ENCODE measurements at regions not wholly inside any gene's neighbourhood (a gene's known extent, or its start where the extent isn't known, plus 50 kb on each side); places are given as distances from the start of the nearest gene placed in this dataset.
A peak's percentile ranks its signal among the peaks of the same experiment; 100 is the strongest.

DNA sequence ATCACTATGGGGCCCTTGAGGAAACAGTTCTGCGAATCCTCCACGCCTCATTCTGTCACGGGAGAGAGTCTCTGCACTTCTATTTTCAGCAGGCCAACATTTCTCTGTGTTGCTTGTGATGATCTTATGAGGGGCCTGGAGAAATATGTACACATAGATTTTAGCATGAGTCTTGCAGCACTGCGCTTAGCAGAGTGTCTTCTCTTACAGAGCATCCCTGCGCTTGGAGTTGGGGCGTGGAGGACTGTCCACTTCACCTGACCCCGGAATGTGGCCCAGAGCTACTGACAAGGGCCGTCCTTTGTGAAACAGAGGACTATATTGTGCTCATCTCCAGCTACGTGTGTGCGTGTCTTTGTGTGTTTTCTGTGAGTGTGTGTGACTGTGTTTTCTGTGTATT is 428.2 kb upstream of the IRX4 start:
- DNase-seq (ENCODE audit: low read depth in 4 of 4, low spot score in 2 of 4): no peak

DNA sequence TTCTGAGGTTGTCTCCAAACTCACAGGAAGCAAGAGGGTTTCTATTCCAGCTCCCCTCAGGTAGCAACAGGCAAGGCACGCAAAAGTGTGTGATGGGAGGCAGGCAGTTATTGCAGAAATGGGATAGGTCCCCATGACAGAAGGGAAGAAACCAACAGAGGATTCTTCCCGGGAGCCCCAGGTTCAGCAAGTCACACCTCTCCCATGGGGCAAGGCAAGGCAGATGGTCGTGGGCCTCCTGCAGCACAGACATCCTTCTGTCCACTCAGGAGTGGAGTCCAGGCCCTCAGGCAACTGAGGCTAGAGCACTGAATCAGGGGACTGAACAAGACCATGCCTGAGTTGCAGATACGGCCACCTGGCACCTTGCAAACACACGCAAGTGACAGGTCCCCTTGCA is 424.9 kb upstream of the IRX4 start:
- no peak for DNase-seq (ENCODE audit: low read depth in 4 of 4, low spot score in 2 of 4)

DNA sequence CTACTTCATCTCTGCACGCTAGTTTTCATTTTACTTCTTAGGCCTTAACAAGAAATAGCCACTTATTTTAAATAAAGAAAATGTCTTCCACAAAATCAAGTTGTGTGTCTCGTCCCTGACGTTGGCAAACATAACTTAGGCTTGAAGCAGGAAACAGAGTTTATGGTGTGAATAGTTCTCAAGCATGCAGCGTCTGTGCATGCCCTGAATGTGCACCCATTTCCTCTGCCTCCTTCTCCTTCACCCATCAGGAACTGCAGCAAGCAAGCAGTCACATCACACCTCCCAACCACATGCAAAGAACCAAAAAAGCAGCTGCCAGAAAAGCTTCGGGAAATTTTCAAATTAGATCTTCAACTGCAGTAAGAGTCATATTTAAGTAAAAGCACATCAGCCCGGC is 424.0 kb upstream of the IRX4 start:
- DNase-seq (ENCODE audit: low read depth in 4 of 4, low spot score in 2 of 4): no peak

DNA sequence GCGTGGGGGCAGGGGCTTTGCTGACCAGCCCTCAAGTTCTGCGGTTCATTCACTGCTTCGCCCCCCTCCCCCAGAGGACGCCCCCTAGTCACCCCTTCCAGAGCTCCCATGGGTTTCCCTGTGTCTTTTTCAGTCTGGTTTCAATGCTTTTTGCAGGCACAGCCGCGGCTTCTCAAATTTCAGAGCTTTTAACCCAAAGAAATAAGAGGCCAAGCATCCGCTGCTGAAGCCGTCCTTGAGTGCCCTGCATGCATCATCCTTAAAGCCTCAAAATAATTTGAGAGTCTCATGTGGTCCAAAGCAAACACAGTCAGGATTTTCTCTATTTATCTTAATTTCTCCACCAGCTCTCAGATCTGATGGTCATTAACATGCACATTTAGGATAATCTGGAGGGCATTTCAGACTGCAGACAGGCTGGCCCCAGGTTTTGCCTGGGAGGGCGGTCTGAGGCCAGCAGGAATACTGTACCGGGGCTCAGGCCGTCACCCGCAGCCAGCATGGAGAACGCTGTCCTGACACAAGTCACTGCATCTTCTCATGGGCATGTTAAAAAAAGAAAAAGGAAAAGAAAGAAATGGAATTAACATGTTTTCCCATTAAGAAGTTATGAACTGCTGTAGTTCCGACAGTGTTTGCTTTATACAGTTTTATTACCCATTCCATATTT is 420.8 kb upstream of the IRX4 start:
- peak in 2 of 4 donors; percentile 52 to 59 for DNase-seq (ENCODE audit: low read depth in 4 of 4, low spot score in 2 of 4)

DNA sequence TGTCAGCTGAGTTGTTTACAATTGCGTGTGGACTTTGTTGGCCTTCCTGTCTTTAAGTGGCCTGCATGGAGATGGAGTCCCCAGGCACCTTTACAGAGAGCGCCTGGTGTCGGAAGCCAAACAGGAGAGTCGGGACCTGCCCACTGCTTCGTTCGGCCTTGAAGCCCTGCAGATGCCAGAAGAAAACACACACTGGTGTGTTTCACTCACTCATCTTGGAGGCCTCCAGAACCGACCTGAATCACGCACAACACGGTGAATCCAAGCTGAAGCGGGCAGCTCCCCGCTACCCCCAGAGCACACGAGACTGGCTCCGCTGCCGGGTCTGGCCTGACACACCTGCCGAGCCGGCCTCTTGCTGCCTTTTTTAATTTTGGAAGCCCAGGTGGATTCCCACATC is 419.4 kb upstream of the IRX4 start:
- no peak for DNase-seq (ENCODE audit: low read depth in 4 of 4, low spot score in 2 of 4)

DNA sequence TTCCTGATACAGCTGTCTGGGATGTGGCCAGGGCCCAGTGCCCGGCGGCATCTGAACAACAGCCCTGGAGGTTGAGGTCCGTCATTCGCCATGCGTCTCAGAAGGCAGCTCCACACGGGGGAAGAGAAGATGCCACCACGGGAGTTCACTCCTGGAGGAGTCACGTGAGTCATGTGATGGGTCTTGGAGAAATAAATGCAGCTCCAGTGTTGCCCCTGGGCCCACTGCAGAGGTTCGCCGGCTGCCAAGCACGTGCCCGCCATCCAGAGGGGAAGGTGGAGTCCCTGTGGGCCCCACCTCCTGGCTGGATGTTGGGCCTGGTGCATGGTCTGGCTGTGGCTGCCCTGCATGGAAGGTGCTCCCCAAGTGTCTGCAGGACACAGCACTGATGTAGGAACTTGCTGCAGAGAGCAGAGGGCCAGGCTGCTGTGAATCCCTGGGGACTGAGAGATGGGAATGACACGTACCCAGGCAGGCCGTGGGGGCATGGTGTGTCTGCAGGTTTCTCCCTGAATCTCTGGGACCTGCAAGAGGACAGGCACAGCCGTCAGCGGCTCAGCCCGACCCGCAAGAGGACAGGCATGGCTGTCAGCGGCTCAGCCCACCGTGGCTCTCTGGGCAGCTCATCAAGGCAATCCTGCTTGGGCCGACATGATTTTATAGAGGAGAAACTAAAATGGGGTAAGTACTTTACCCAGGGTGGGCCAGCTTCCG is 418.3 kb upstream of the IRX4 start:
- DNase-seq (ENCODE audit: low read depth in 4 of 4, low spot score in 2 of 4): no peak

DNA sequence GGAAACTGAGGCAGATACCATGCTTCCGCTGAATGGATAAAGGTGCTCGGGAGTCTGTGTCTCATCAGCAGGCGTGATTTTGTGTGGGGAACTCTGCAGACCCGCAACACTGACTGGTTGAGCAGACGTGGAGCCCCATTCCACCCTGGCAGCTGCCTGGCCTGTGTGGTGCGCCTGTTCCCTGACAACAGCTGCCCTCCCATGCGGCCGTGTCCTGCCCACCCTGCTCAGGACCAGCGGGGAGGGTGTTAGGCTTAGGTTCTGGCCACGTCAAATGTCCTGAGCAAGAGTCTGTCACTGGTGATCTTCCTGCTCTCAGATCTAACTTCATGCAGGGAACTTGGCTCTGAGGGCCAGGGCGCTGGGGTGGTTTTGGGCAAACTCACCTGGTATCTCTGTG is 417.7 kb upstream of the IRX4 start:
- DNase-seq (ENCODE audit: low read depth in 4 of 4, low spot score in 2 of 4): no peak

DNA sequence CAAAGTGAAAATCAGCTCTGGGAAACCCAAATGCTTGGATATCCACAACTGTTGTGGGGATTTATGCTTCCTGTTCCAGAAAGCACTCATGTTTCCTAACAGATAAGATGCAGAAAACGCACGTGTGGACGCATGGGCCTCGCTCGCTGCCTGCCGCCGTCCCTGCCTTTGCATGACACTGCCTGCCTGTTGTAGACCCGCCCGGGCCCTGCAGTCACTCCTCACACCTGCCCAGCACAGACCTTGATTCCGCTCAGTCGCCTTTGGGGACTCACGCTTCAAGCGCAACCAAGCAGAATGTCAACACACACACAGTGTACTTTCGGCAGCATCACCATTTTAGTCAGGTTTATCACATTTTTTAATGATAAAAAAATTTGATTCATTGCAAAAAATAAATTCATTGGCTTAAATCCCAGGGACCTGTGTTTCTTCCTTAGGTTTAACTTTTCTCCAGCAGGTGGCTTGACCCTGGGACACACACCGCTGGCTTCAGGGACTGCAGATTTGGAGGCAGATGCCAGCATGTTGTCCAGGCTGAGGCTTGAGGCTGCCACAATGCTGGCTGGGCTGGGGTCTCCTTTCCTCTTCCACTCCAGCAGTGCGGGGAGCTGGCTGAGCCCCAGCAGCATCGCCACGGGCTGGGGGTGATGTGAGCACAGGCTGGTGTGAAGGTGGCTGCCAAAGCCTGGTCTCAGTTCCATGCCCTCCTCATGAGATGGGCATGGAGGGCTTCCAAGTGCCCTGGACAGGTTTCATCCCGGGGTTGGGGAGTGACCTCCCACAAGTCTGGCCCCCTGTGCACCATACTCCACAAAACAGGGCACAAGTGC is 416.9 kb upstream of the IRX4 start:
- DNase-seq (ENCODE audit: low read depth in 4 of 4, low spot score in 2 of 4): no peak

DNA sequence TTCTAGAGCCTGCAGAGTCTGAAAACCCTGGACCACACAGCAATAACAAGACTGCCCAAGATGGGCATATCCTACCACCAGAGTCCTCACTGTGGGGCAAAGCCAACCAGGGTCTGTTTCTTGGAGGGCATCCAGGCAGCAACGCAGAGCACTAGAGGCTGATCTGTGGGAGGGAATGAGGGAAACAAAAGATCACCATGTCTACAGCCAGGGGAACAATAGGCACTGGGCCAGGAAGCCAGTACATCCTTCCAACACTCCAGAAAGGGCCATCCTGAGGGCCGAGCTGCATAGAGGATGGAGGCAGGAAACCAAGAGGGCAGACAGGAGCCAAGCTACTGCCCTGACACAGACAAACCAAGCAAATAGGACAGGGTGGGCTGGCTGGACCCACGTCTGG is 416.1 kb upstream of the IRX4 start:
- no peak for DNase-seq (ENCODE audit: low read depth in 4 of 4, low spot score in 2 of 4)

DNA sequence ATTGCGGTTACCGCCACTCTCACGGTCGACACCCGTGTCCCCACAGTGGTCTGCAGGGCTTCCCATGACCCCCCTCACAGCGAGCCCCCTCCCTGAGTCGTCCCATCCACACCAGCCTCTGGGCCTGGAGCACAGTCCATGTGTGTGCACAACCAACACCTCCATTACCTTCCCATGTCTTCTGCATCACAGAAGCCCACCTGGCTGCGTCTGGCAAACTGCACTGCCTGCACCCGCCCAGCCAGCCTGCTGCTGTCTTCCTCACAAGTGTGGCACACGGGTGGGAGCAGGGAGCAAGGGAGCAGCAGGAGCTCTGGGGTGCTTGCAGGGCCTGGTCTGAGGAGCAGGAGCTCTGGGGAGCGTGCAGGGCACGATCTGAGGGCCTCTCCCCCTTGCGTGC is 415.3 kb upstream of the IRX4 start:
- DNase-seq (ENCODE audit: low read depth in 4 of 4, low spot score in 2 of 4): no peak

DNA sequence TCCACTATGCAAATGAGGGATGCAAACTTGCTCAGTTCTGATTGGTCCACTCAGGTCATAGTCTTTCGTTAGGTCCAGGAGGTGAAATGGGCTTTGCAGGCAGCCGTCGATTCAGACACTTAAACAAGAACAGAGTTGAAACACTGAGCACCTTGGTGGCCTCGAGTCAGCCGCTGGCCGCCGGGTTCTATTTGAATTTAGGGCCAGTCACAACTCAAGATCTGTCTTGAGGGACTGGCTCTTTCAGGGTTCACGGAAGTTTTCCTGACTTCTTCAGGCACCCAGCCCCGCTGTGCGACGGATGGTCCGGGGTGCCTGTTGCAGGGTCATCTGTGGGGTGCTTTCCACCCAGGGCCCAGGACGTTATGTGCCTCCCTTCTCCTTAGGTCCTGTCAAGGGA is 412.8 kb upstream of the IRX4 start:
- DNase-seq (ENCODE audit: low read depth in 4 of 4, low spot score in 2 of 4): no peak

DNA sequence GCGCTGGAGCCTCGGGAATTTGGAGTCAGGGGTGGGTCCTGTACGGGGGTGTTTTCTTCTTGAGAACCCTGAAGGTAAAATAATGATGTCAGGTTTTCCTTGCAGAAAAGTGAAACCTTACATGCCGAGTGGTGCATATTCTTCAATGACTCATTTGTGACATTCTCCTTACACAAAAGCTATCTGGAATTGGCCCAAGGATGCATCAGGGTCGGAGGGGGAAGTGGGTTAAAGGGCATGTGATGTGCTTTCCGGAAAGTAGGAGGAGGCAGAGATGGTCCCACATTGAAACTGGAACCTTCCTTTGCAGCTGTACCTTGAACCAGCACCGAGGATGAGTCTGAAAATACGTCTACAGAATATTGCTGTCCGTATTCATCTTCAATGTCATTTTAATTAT is 411.2 kb upstream of the IRX4 start:
- no peak for DNase-seq (ENCODE audit: low read depth in 4 of 4, low spot score in 2 of 4)

DNA sequence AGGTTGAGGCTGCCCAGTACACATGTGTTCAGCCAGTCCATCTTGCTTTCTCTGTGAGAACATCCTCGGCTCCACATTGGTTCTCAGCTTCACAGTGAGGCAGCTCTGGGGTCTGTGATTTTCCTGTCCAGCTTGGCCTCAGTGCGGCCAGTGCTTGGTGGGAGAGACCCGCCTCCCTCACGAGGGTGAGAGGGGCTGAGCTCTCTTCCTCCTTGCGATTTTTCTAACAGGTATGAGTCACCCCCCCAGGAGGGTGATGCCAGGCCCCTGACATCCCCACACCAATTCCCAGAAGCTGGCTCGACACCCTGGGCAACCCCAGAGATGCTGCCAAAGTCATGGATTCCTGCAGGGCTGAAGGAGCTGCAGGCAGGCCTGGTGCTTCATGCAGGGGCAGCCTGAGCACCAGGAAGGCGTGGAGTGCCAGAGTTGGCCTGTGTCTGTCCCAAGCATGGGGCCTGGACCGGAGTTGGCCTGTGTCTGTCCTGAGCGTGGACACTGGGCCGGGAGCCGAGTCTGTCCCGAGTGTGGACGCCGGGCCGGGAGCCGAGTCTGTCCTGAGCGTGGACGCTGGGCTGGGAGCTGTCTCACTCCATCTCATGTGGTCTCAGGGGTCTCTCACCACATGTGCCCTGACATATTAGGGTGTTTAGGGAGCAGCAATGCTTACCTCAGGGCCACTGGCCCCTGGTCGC is 408.6 kb upstream of the IRX4 start:
- DNase-seq (ENCODE audit: low read depth in 4 of 4, low spot score in 2 of 4): no peak

DNA sequence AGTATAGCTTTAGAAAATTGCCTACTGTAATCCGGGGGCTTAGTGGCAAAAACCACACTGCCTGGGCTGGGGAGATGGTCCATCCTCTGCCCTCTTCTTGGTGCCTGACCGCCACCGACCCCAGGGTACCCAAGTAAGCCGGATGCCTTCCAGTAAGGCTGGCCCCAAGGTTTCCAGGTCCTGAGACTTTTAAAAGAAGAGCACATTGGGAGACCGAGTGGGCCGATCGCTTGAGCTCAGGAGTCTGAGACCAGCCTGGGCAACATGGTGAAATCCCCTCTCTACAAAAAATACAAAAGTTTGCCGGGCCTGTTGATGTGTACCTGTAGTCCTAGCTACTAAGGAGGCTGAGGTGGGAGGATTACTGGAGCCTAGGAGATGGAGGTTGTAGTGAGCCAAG is 406.7 kb upstream of the IRX4 start:
- DNase-seq (ENCODE audit: low read depth in 4 of 4, low spot score in 2 of 4): no peak

DNA sequence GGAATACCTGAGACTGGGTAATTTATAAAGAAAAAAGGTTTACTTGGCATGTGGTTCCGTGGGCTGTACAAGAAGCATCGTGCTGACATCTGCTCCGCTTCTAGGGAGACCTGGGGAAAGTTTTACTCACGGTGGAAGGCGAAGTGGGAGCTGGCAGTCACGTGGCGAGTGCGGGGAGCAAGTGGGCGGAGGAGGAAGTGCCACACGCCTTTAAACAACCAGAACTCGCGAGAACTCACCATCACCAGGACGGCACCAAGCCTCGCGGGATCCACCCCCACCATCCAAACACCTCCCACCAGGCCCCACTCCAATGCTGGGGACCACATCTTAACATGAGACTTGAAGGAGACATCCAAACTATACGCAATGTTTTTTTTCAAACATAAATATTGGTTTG is 406.2 kb upstream of the IRX4 start:
- DNase-seq (ENCODE audit: low read depth in 4 of 4, low spot score in 2 of 4): no peak

DNA sequence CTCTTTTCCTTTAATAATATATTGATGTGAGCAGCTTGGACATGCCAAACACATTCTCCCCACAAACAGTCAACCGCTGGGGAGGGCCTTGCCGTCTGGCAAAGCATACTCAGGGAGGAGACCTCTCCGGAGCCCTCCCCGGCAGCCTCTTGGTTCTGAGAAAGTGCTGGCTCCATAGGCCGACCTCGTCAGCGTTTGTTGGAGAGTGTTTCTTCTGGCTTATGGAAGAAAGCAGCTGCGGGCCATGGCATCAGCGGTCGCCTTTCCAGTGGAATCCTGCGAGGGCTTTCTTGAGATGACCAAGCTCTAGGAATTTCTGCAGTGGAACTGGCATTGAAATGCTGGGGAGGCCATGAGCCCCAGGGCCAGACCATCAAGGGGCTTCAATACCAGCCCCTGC is 405.7 kb upstream of the IRX4 start:
- no peak for DNase-seq (ENCODE audit: low read depth in 4 of 4, low spot score in 2 of 4)

DNA sequence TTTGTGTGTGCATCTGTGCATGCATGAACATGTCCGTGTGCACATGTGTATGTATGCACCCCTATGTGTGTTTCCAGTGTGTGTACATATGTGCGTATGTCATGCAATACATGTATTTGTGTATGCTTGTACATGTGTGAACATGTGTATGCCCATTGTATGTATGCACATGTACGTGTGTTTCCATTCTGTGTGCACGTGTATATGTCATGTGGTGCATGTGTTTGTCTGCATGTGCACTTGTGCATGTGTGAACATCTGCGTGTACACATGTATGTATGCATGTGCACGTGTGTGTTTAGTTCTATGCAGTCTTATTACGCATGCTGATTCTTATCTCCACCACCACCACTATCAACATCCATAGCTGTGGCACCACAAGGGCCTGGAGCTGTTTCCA is 403.5 kb upstream of the IRX4 start:
- no peak for DNase-seq (ENCODE audit: low read depth in 4 of 4, low spot score in 2 of 4)

DNA sequence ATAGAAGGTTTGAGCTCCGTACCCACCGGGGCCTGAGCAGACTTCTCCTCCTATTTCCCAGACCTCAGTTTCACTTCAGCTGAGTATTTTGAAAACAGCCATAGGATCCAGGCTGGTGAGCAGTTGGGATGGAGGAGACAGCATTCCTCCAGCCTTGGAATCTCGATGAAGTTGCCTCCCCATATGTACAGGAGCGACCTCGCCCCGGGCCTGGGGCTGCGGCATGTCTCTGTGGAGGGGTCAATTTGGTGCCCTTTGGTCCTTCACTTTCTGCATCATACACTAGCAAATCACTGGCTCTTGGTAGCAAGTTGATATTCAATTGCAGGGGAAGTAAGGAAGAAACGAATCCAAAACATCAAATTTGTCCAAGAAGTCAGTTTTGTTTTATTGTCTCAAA is 402.0 kb upstream of the IRX4 start:
- no peak for DNase-seq (ENCODE audit: low read depth in 4 of 4, low spot score in 2 of 4)

DNA sequence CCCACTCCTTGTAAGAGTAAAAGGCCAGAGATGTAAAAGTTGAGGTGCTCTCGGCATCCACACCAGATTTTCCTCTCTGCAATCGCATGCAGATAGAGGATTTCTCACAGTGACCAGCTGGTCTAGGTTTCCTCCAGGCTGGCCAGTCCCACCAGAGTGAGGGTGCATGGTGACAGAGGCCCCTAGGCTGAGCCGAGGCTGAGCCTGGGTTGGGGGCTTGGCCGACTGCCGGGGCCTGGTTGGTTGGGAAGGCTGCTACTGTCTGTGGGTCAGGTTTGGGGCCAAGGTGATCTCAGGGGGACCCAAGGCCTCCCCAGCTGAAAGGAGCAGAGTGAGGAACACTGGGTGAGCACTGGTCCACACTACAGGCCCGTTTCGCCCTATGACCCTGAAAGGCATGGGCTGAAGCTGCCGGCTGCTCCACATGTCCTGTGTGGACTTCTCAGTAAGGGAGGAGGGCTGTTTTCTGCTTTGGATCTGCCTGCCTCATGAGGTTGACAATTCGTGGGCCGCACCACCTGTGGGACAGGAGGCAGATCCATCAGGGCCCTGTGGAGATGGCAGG is 400.8 kb upstream of the IRX4 start:
- no peak for DNase-seq (ENCODE audit: low read depth in 4 of 4, low spot score in 2 of 4)

DNA sequence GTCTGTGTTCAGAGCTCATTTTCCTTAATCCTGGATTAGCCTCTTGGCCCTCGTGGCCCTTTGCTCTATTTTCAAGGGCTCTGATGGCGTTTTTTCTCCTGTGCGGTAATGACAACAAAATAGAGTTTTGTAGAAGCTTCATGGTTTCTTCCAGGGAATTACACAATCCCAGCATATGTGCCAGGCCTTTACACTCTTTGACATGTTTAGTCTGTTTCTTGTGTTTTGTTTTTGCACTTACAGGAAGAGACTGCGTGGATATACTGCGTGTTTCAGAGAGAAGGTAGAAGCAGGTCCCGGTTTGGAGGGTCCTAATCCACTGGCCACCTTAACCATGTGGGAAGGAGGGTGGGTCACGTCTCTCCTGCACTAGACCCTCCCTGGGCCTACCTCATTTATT is 400.2 kb upstream of the IRX4 start:
- no peak for DNase-seq (ENCODE audit: low read depth in 4 of 4, low spot score in 2 of 4)

Data from left renal cortex interstitium (tissue), 4 donors.